Neural cell (in vitro differentiated cells): ENCODE measurements at regions not wholly inside any gene's neighbourhood (a gene's known extent, or its start where the extent isn't known, plus 50 kb on each side); places are given as distances from the start of the nearest gene placed in this dataset.

ENCODE experiments used
- CTCF ChIP-seq: fragments of 450-650 bp; IDR thresholded peaks from 2 replicates; pipeline ENCODE4 v1.5.1; 2014; ENCODE audit warnings: antibody characterized with exemption, mild to moderate bottlenecking, moderate library complexity; ENCODE audit not compliant: poor library complexity, severe bottlenecking
- EP300 ChIP-seq: fragments of 450-650 bp; conservative IDR thresholded peaks from 2 replicates; pipeline ENCODE4 v1.6.1; 2014; ENCODE audit warnings: antibody characterized with exemption, mild to moderate bottlenecking, moderate library complexity; ENCODE audit not compliant: poor library complexity, severe bottlenecking
- EZH2 ChIP-seq: fragments of 200-600, 300-800 bp; shearing (Covaris generic), sonication (generic); IDR thresholded peaks from 2 replicates; pipeline ENCODE4 v1.6.1; 2014; ENCODE audit warnings: antibody characterized with exemption, low read length, borderline replicate concordance, mild to moderate bottlenecking; ENCODE audit not compliant: insufficient read depth, poor library complexity, severe bottlenecking
- MXI1 ChIP-seq: fragments of 450-650 bp; conservative IDR thresholded peaks from 2 replicates; pipeline ENCODE4 v1.6.1; 2014; ENCODE audit warnings: antibody characterized with exemption, mild to moderate bottlenecking; ENCODE audit not compliant: poor library complexity, severe bottlenecking
- POLR2AphosphoS5 ChIP-seq: IDR thresholded peaks from 2 replicates; pipeline ENCODE4 v1.6.1; 2012
- RAD21 ChIP-seq: fragments of 450-650 bp; conservative IDR thresholded peaks from 2 replicates; pipeline ENCODE4 v1.6.1; 2014; ENCODE audit warnings: antibody characterized with exemption, mild to moderate bottlenecking, moderate library complexity
- REST ChIP-seq: IDR thresholded peaks from 2 replicates; pipeline ENCODE4 v1.6.1; 2012; ENCODE audit warnings: borderline replicate concordance
- SMC3 ChIP-seq: fragments of 450-650 bp; conservative IDR thresholded peaks from 2 replicates; pipeline ENCODE4 v1.6.1; 2014; ENCODE audit warnings: antibody characterized with exemption, mild to moderate bottlenecking, moderate library complexity; ENCODE audit not compliant: poor library complexity
- TAF1 ChIP-seq: IDR thresholded peaks from 2 replicates; pipeline ENCODE4 v1.6.1; 2012; ENCODE audit warnings: low read depth

DNA sequence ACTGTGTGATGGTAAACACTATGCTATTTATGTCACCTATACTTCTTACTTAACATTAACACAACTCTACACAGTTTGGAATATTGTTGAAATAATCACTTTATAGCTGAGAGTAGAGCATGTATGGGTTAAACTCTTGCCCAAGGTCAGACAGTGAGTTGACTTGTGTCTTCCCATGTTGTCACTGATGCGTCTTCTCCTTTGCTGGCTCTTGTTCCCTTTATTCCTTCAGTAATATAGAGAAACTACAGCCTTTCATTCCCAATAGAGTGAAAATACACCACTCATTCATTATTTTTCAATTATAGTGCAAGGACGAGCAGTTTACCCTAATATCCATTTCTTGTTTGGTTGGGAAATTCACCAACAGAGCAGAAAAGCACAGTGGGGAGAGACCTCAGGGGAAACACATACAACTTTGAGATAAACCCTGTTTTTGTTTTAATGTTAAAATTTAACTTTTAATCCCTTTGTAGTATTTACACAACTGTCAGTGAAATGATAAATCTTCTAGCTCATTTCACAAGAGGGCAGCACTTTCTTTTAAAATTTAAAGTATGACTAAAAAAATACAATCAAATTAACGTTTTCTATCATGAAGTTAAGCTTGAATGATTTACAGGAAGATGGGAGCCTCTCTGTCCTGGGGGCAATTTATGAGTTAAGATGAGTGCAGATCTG is 363.0 kb downstream of the UTRN start:
- TF ChIP-seq EZH2 (no peak), SMC3 (peak; percentile 51), POLR2AphosphoS5 (no peak), CTCF (peak; percentile 38), TAF1 (no peak), REST (no peak), EP300 (no peak), MXI1 (no peak), RAD21 (no peak)
